Astrocyte of the cerebellum (primary cell): ENCODE measurements at regions not wholly inside any gene's neighbourhood (a gene's known extent, or its start where the extent isn't known, plus 50 kb on each side); places are given as distances from the start of the nearest gene placed in this dataset.
"Not testable (repeated sequence)": the region's sequence is repeated elsewhere in the genome, so short reads cannot be mapped to it uniquely, and the experiment has no call there.

Experiments
- DNase-seq: peaks from one replicate; pipeline ENCODE4 v3.0.0-alpha.2; 2011; ENCODE audit warnings: low read depth
- H3K4me3 ChIP-seq: 2 replicates; pipeline ENCODE4 v1.5.1; 2011; ENCODE audit warnings: mild to moderate bottlenecking, low read depth, low read length, moderate library complexity
- in situ Hi-C: cut with HindIII; loops from 2 replicates; pipeline ENCODE4 v1.10.0; 2017; ENCODE audit warnings: low sequenced_read_pairs
- TF ChIP-seq, protein P1 (sequence below): IDR thresholded peaks from 2 replicates; pipeline ENCODE4 v1.5.1; 2012; ENCODE audit warnings: low read length, low read depth, moderate library complexity, mild to moderate bottlenecking; ENCODE audit errors: missing control alignments

DNA sequence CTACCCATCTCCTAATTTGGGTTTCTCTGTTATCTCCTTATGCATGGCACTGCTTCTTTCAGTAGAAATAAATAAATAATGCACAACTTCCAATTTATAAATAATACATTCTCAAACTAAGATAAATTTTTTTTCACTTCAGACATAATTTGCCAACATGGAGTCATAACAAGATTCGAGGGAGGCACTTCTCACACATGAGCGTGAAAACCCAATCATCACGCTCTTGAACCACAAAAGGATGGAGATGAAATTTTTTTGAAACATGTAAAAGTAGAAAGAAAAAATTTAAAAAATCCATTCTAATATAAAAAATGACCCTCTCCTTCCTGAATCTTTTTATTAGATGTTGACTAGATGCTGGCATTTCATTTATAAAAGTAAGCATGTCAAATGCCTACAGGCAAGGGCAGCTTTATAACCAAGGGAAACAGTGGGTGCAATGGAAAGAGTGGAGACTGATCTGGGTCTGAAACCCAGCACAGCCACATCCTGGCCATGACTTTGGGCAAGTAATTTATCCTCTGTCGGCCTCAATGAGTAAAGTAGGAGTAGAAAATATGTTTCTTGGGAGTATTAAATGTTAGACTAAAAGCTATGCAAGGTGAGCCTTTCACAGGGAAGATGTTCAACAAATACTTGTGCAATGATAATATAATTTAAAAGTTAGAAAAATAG, 185.0 kb downstream of the STK31 start:
- no peak for DNase-seq
- in situ Hi-C loops = no loop called here
- TF ChIP-seq, protein P1, sequence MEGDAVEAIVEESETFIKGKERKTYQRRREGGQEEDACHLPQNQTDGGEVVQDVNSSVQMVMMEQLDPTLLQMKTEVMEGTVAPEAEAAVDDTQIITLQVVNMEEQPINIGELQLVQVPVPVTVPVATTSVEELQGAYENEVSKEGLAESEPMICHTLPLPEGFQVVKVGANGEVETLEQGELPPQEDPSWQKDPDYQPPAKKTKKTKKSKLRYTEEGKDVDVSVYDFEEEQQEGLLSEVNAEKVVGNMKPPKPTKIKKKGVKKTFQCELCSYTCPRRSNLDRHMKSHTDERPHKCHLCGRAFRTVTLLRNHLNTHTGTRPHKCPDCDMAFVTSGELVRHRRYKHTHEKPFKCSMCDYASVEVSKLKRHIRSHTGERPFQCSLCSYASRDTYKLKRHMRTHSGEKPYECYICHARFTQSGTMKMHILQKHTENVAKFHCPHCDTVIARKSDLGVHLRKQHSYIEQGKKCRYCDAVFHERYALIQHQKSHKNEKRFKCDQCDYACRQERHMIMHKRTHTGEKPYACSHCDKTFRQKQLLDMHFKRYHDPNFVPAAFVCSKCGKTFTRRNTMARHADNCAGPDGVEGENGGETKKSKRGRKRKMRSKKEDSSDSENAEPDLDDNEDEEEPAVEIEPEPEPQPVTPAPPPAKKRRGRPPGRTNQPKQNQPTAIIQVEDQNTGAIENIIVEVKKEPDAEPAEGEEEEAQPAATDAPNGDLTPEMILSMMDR = no peak

DNA sequence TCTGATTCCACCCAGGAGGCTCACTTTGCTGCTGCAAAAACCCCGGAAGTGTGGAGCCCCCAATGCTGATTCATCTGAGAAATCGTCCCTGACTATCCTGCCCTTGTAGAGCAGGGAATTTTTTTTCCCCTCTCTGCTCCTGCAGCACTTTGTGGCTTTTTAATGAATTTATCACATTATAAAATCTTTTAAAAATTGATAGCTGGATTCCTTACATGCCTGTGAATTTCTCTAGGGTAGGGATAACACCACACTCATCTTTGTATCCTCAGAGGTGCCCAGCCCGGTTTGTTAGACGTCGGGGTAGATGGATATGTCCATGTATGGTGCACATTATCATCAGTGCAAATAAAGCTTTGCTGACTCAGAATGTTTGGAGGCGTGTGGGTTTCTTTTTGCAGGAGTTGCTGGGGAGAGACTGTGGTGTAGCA, 185.7 kb downstream of the STK31 start:
- TF ChIP-seq, protein P1 = no peak
- no peak for DNase-seq
- in situ Hi-C loops = no loop called here
- no peak overlapping the region for H3K4me3 ChIP-seq

More for the DNA sequence above, 185.0 kb downstream of the STK31 start:
- no peak overlapping the region for H3K4me3 ChIP-seq

DNA sequence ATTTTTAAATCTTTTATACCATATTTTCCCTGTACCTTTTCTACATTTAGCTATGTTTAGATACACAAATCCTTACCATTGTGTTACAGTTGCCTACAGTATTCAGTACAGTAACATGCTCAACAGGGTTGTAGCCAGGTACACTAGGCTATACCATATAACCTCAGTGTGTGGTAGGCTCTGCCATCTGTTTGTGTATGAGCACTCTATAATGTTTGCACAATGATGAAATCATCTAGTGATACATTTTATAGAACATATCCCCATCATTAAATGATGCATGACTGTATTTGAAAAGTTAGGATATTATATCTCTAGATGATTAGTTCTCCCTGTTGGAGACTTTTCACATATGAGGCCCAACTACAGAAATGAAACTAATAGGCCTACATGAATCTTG, 188.6 kb downstream of the STK31 start:
- TF ChIP-seq, protein P1 = no peak
- H3K4me3 ChIP-seq = no peak overlapping the region
- no peak for DNase-seq
- in situ Hi-C loops = no loop called here

DNA sequence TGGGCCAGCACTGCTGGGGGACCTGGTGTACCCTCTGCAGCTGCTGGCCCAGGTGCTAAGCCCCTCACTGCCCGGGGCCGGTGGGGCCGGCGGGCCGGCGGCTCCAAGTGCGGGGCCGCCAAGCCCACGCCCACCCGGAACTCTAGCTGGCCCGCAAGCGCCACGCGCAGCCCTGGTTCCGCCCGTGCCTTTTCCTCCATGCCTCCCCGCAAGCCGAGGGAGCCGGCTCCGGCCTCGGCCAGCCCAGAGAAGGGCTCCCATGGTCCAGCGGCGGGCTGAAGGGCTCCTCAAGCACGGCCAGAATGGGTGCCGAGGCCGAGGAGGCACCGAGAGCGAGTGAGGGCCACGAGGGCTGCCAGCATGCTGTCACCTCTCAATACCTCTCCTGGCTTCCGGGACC, 194.9 kb downstream of the STK31 start:
- DNase-seq, H3K4me3 ChIP-seq, in situ Hi-C loops: not testable (repeated sequence)

DNA sequence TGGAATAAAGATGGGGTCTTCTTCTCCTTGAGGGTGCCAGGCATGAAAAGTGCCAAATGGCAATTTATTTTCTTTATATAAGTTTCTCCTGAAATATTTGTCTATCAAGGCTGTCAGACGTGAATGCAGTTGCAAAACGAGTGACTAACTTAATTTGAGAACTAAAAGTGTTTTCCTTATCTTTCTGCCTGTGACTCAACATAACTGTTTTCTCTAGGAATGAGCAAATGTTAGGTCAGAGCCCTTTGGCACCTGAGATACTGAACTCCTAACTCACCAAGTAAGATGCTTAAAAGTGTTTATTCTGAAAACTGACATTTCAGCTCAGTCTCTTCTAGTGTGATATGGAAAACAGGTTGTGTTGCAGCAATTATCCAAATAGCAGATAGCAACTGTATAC, 197.0 kb downstream of the STK31 start:
- in situ Hi-C loops = no loop called here
- no peak for DNase-seq
- TF ChIP-seq, protein P1 = no peak
- no peak overlapping the region for H3K4me3 ChIP-seq

DNA sequence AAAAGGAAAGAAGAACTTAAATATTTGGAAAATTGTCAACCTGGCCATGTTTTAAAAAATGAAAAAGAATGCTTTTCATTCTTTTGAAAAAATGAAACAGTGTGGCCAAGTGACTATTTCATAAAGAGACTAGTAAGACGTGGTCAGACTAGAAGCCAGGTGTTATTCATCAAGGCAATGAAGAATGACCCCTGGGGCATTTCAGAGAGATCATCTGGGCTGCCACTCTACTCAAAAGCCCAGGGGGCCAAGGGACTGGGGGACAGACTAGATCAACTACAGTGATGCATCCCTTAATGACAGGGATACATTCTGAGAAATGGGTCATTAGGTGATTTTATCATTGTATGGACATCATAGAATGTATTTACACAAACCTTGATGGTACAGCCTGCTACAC, 199.4 kb downstream of the STK31 start:
- in situ Hi-C loops = no loop called here
- no peak overlapping the region for H3K4me3 ChIP-seq
- DNase-seq = no peak
- TF ChIP-seq, protein P1 = no peak

GRCh38 chr7:23912065-23912464, 202.0 kb downstream of the STK31 start:
- no peak for DNase-seq
- TF ChIP-seq, protein P1 = no peak
- in situ Hi-C loops = no loop called here
- no peak overlapping the region for H3K4me3 ChIP-seq
